ENCODE measurements at regions not wholly inside any gene's neighbourhood (a gene's known extent, or its start where the extent isn't known, plus 50 kb on each side); places are given as distances from the start of the nearest gene placed in this dataset.

DNA sequence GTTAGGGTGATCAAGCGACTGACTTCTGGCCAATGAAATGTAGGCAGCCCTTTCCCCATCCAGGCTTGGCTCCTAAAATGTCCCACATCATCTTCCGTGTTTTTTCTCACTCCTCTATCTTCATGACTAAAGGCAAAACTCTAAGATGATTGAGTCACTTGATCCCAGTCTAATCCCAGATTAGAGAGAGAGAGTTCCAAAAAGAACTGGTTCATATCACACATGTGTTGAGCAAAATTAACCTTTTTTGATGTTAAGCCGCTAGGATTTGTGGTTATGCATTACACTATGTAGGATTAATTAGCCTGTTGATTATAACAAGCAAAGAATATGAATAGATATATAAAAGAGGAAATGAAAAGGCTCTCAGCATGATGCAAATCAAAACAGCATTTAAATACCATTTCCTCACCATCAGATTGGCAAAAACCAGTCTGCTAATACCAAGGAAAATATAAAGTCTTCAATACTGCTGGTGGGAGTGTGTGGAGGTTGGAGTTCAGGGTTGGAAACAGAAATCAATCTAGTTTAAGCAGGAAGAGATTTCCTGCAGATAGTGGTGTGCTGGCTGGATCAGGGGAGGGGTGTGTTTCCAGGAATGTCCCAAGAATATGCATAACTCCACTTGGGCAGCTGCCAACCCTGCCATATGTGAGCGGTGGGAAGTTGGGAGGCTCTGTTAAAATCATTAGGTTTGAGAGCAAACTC, 187.6 kb upstream of the S1PR3 start:
- Histone ChIP-seq H3K4me1 (peaks cover 10% of the 10 kb centered on the region), H3K4me2 (no peak overlapping the region), H3K4me3 (no peak overlapping the region), H3K27ac (no peak overlapping the region), H3K9me3 (peaks cover 4% of the 10 kb centered on the region; the same call in 1 of the 3 replicates)
- ChIA-PET CTCF (no interaction called here), POLR2A (no interaction called here)
- FAIRE-seq (no peak), ATAC-seq (no peak), DNase-seq (ENCODE audit: low read depth in 1 of 2, low spot score in 1 of 2) (no peak)
- WGBS (ENCODE audit: missing lambda C conversion rate): 86% methylated on average over 4 of the region's 4 CpGs
- TF ChIP-seq KDM5A (IDR thresholded peaks at IDR 0.05) (no peak), MAZ (IDR thresholded peaks at IDR 0.05; ENCODE audit: borderline replicate concordance, low read depth, low read length) (no peak), TFCP2L1 (CRISPR knock-in tag; IDR thresholded peaks at IDR 0.05) (no peak), SREBF2 (IDR thresholded peaks at IDR 0.05) (no peak)
- TF ChIP-seq, protein P1, sequence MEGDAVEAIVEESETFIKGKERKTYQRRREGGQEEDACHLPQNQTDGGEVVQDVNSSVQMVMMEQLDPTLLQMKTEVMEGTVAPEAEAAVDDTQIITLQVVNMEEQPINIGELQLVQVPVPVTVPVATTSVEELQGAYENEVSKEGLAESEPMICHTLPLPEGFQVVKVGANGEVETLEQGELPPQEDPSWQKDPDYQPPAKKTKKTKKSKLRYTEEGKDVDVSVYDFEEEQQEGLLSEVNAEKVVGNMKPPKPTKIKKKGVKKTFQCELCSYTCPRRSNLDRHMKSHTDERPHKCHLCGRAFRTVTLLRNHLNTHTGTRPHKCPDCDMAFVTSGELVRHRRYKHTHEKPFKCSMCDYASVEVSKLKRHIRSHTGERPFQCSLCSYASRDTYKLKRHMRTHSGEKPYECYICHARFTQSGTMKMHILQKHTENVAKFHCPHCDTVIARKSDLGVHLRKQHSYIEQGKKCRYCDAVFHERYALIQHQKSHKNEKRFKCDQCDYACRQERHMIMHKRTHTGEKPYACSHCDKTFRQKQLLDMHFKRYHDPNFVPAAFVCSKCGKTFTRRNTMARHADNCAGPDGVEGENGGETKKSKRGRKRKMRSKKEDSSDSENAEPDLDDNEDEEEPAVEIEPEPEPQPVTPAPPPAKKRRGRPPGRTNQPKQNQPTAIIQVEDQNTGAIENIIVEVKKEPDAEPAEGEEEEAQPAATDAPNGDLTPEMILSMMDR (IDR thresholded peaks at IDR 0.05): no peak

DNA sequence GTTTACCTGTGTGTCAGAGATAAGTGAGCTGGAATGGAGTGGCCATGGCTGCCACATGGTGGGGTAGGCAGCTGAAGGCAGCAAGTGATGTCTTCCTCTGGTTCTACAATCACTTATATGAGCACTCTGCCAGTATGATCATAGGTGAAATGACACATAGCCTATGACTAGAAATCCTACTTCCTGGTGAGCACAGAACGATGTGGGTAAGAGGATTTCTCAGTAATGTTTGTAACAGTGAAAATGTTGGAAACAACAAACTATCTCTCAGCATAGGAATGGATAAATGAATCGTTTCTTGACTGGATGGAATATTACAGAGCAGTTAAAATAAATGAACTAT, 187.0 kb upstream of the S1PR3 start:
- 57% methylated on average over 2 of the region's 2 CpGs for WGBS (ENCODE audit: missing lambda C conversion rate)
- Histone ChIP-seq H3K4me1 (peaks cover 10% of the 10 kb centered on the region), H3K9me3 (peaks cover 4% of the 10 kb centered on the region; the same call in 1 of the 3 replicates), H3K4me2 (no peak overlapping the region), H3K27ac (no peak overlapping the region), H3K4me3 (no peak overlapping the region)
- DNase-seq (ENCODE audit: low read depth in 1 of 2, low spot score in 1 of 2) (no peak), ATAC-seq (no peak), FAIRE-seq (no peak)
- ChIA-PET CTCF (no interaction called here), POLR2A (no interaction called here)
- no peak for TF ChIP-seq ZSCAN20 (CRISPR knock-in tag; IDR thresholded peaks at IDR 0.05)
- no peak for TF ChIP-seq NR3C1 (IDR thresholded peaks at IDR 0.05)
- TF ChIP-seq RFX5 (IDR thresholded peaks at IDR 0.05): no peak
- TF ChIP-seq HDAC2 (IDR thresholded peaks at IDR 0.05): no peak
- no peak for TF ChIP-seq JUN (IDR thresholded peaks at IDR 0.05)

DNA sequence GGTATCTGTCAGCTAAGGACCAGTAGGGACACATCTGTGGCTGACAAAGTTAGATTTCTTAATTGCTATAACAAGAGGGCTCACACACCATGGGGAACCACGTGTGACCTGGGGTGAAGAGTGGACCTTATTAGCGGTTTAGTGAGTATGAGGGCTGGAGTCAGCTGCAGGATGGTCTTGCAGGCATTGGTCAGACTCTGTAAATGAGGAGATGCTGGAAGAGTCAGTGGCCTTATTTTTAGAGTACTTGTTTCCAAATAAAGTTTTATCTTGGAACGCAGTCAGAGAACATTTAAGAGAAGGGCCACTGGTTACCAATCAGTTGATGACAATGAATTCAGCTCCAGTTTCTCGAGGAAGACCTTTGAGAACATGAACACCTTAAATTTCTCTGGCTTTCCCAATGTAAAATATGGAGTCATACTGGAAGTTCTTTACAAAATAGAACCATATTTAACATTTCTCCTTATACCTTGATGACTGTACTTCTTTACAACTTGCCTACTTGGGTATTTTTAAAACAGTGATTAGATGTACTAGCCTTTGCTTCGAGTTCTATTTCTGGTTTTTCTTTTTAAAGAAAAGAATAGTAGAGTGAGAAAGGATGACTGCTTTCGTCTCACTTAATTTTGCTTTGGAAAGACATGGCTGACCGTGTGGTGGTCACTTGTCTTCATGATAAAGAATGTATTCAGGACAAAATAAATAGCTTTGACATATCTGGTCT, 185.9 kb upstream of the S1PR3 start:
- H3K4me1 ChIP-seq: peaks cover 10% of the 10 kb centered on the region
- ATAC-seq (no peak), DNase-seq (ENCODE audit: low read depth in 1 of 2, low spot score in 1 of 2) (no peak), FAIRE-seq (no peak)
- TF ChIP-seq, protein P2, sequence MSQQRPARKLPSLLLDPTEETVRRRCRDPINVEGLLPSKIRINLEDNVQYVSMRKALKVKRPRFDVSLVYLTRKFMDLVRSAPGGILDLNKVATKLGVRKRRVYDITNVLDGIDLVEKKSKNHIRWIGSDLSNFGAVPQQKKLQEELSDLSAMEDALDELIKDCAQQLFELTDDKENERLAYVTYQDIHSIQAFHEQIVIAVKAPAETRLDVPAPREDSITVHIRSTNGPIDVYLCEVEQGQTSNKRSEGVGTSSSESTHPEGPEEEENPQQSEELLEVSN (IDR thresholded peaks at IDR 0.05; ENCODE audit: borderline replicate concordance, low read depth): no peak
- TF ChIP-seq, protein P3, sequence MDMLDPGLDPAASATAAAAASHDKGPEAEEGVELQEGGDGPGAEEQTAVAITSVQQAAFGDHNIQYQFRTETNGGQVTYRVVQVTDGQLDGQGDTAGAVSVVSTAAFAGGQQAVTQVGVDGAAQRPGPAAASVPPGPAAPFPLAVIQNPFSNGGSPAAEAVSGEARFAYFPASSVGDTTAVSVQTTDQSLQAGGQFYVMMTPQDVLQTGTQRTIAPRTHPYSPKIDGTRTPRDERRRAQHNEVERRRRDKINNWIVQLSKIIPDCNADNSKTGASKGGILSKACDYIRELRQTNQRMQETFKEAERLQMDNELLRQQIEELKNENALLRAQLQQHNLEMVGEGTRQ (IDR thresholded peaks at IDR 0.05): no peak
- TF ChIP-seq RCOR1 (IDR thresholded peaks at IDR 0.05; ENCODE audit: low read depth, low read length) (no peak), HOXB13 (CRISPR knock-in tag; IDR thresholded peaks at IDR 0.05; ENCODE audit: low read depth) (no peak), CHD4 (IDR thresholded peaks at IDR 0.05; ENCODE audit: borderline replicate concordance) (no peak), MYC (IDR thresholded peaks at IDR 0.05; ENCODE audit: borderline replicate concordance, low read length) (no peak), EHF (CRISPR knock-in tag; IDR thresholded peaks at IDR 0.05) (no peak), ZC3H11A (IDR thresholded peaks at IDR 0.05) (no peak), ZNF302 (CRISPR knock-in tag; IDR thresholded peaks at IDR 0.05) (no peak), HOXA7 (CRISPR knock-in tag; IDR thresholded peaks at IDR 0.05) (no peak)
- TF ChIP-seq, protein P1 (IDR thresholded peaks at IDR 0.05): no peak
- TF ChIP-seq, protein P4, sequence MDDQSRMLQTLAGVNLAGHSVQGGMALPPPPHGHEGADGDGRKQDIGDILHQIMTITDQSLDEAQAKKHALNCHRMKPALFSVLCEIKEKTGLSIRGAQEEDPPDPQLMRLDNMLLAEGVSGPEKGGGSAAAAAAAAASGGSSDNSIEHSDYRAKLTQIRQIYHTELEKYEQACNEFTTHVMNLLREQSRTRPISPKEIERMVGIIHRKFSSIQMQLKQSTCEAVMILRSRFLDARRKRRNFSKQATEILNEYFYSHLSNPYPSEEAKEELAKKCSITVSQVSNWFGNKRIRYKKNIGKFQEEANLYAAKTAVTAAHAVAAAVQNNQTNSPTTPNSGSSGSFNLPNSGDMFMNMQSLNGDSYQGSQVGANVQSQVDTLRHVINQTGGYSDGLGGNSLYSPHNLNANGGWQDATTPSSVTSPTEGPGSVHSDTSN (IDR thresholded peaks at IDR 0.05): no peak
- TF ChIP-seq, protein P5, sequence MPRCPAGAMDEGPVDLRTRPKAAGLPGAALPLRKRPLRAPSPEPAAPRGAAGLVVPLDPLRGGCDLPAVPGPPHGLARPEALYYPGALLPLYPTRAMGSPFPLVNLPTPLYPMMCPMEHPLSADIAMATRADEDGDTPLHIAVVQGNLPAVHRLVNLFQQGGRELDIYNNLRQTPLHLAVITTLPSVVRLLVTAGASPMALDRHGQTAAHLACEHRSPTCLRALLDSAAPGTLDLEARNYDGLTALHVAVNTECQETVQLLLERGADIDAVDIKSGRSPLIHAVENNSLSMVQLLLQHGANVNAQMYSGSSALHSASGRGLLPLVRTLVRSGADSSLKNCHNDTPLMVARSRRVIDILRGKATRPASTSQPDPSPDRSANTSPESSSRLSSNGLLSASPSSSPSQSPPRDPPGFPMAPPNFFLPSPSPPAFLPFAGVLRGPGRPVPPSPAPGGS (IDR thresholded peaks at IDR 0.05): no peak
- H3K27ac ChIP-seq: no peak overlapping the region
- no peak overlapping the region for H3K4me2 ChIP-seq
- H3K4me3 ChIP-seq: no peak overlapping the region
- WGBS (ENCODE audit: missing lambda C conversion rate): 65% methylated on average over 7 of the region's 7 CpGs
- ChIA-PET CTCF (interaction anchor here (1.0 kb wide), 1 partner anchor 60 kb away, joined by 3 read pairs; no protein-coding TSS in a partner anchor), POLR2A (no interaction called here)
- H3K9me3 ChIP-seq: peaks cover 4% of the 10 kb centered on the region; the same call in 1 of the 3 replicates
